Activated T-cell treated with anti-CD3 and anti-CD28 coated beads, Interleukin-2, amount 50 U/mL, for 4 hours (primary cell): ENCODE measurements at regions not wholly inside any gene's neighbourhood (a gene's known extent, or its start where the extent isn't known, plus 50 kb on each side); places are given as distances from the start of the nearest gene placed in this dataset.
"Not testable (repeated sequence)": the region's sequence is repeated elsewhere in the genome, so short reads cannot be mapped to it uniquely, and the experiment has no call there.

Source experiments
- ATAC-seq, 2 donors: fragments of 200-7000 bp; cut with Tn5 transposase; one replicate each; pipeline ENCODE4 v1.10.0; 2021
- DNase-seq: peaks from one replicate; pipeline ENCODE4 v3.0.0-alpha.2; 2020
- H3K27me3 Mint-ChIP-seq: one replicate; pipeline ENCODE4 v1.8.0; 2021; ENCODE audit warnings: low read depth, mixed read lengths
- H3K36me3 Mint-ChIP-seq: one replicate; pipeline ENCODE4 v1.8.0; 2022; ENCODE audit warnings: mixed read lengths; ENCODE audit not compliant: insufficient read depth
- H3K4me1 Mint-ChIP-seq: one replicate; pipeline ENCODE4 v1.8.0; 2021; ENCODE audit warnings: low read depth, mixed read lengths
- H3K4me3 Mint-ChIP-seq: one replicate; pipeline ENCODE4 v1.8.0; 2021; ENCODE audit warnings: mild to moderate bottlenecking, moderate library complexity, mixed read lengths
- H3K9me3 Mint-ChIP-seq: one replicate; pipeline ENCODE4 v1.8.0; 2021; ENCODE audit warnings: mixed read lengths

DNA sequence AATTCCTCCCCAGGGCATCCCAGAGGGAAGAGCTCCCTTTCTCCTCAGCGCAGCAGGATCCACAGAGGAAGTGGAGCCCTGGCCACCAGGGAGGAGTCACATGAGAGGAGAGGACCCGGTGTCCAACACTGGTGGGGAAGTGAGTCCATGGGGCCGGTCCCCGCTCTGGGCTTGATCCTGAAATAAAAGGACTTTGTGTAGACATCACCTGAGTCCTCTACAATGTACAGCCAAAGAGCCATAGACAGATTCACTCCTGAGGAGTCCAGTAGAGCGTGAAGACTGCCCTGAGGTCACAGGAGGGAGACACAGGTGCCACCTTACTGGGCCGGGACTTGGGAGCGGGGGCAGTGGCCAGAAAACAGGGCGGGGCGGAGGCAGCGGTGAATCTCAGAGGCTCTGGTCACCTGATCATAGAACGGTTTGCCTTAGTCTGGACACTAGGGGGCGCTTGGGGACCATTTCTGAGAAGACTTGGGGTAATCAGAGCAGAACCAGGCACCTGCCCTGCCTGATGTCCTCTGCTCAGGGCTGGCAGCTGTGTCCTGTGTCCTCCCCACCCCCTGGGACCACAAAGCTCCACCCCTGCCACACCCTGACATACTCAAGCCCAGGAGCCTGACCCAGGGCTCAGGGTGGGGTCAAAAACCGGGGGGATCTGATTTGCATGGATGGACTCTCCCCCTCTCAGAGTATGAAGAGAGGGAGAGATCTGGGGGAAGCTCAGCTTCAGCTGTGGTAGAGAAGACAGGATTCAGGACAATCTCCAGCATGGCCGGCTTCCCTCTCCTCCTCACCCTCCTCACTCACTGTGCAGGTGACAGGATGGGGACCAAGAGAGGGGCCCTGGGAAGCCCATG lies 112.7 kb downstream of the VPREB1 start:
- Mint-ChIP-seq H3K36me3 (peaks cover 2% of the 10 kb centered on the region), H3K4me3 (no peak overlapping the region), H3K9me3 (no peaks in the 10 kb centered on the region), H3K27me3 (peaks cover 55% of the 10 kb centered on the region), H3K4me1 (peaks cover 3% of the 10 kb centered on the region)
- DNase-seq (peak; percentile 61), ATAC-seq (peak; percentile 86 to 91)

DNA sequence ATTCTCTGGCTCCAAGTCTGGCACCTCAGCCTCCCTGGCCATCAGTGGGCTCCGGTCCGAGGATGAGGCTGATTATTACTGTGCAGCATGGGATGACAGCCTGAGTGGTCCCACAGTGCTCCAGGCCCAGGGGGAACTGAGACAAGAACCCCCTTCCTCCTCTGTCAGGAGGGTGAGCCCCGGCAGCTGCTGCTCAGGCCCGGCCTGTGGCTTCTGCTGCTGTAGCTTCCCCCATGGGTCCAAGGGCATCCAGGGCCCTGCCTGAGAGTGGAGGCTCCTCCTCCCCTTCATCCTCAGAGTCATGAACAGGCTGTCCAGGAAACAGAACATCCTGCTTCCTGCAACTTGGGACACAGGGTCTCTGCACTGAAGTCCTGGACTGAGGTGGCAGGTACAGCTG lies 113.6 kb downstream of the VPREB1 start:
- peaks cover 55% of the 10 kb centered on the region for H3K27me3 Mint-ChIP-seq
- no peaks in the 10 kb centered on the region for H3K9me3 Mint-ChIP-seq
- no peak for DNase-seq

DNA sequence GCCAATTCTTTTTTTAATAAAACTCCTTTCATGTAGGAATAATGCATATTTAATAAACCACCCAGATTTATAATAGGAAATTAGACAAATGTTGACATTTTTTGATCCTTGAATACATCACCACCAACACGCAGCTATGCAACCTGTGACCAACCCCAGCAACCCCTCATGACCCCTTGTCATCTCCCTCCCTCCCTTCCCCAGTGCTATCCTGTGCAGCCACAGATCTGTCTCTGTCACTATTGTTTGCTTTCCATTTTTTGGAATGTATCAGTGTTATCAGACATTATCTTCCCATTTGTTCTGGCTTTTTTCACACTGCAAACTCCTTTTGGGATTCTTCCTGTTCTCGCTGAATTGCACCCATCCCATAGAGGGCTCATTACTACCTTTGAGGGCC lies 114.1 kb downstream of the VPREB1 start:
- Mint-ChIP-seq H3K9me3 (no peaks in the 10 kb centered on the region), H3K27me3 (peaks cover 52% of the 10 kb centered on the region), H3K36me3 (no peaks in the 10 kb centered on the region), H3K4me1 (peaks cover 3% of the 10 kb centered on the region), H3K4me3 (no peak overlapping the region)
- no peak for DNase-seq
- no peak for ATAC-seq

More for the DNA sequence above, 113.6 kb downstream of the VPREB1 start:
- Mint-ChIP-seq H3K36me3 (peaks cover 2% of the 10 kb centered on the region), H3K4me1 (peaks cover 3% of the 10 kb centered on the region), H3K4me3 (no peak overlapping the region)
- ATAC-seq, result no peak

DNA sequence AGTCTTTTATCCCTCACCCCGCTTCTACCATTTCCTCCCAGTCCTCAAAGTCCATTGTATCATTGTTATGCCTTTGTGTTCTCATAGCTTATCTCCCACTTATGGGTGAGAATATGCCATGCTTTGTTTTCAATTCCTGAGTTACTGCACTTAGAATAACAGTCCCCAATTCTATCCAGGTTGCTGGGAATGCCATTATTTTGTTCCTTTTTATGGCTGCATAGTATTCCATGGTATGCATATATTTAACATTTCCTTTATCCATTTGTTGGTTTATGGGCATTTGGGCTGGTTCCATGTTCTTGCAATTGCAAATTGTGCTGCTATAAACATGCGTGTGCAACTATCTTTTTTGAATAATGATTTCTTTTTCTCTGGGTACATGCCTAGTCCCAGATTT lies 114.9 kb downstream of the VPREB1 start:
- Mint-ChIP-seq H3K27me3 (peaks cover 52% of the 10 kb centered on the region), H3K4me1 (peaks cover 3% of the 10 kb centered on the region), H3K36me3 (no peaks in the 10 kb centered on the region), H3K9me3 (no peaks in the 10 kb centered on the region), H3K4me3 (no peak overlapping the region)
- no peak for DNase-seq
- ATAC-seq, result no peak

DNA sequence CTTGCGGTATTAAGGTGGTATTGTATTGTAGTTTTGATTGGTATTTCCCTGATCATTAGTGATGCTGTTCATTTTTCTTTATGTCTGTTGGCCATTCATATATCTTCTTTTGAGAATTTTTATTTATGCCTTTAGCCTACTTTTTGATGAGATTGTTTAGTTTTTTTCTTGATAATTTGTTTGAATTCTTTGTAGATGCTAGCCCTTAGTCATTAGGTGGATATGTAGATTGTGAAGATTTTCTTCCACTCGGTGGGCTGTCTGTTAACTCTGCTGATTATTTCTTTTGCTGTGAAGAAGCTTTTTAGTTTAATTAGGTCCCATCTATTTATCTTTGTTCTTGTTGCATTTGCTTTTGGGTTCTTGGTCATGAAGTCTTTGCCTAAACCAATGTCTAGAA lies 115.4 kb downstream of the VPREB1 start:
- Mint-ChIP-seq H3K9me3 (no peaks in the 10 kb centered on the region), H3K4me3 (no peak overlapping the region), H3K36me3 (no peaks in the 10 kb centered on the region), H3K4me1 (peaks cover 3% of the 10 kb centered on the region), H3K27me3 (peaks cover 48% of the 10 kb centered on the region)
- DNase-seq (no peak), ATAC-seq (no peak)

DNA sequence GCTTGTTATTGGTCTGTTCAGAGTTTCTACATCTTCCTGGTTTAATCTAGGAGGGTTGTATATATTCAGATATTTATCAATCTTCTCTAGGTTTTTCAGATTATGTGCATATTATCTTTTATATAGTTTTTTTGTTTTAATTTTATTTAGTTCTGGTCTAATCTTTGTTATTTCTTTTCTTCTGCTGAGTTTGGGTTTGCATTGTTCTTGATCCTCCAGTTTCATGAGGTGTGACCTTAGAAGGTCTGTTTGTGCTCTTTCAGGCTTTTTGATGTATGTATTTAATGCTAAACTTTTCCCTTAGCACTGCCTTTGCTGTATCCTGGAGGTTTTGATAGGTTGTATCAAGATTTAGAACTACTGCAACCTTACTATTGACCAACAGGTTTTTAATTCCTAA lies 117.7 kb downstream of the VPREB1 start:
- ATAC-seq (no peak), DNase-seq (no peak)
- peaks cover 1% of the 10 kb centered on the region for H3K4me1 Mint-ChIP-seq
- H3K4me3 Mint-ChIP-seq, result no peak overlapping the region
- H3K9me3 Mint-ChIP-seq, result no peaks in the 10 kb centered on the region
- H3K27me3 Mint-ChIP-seq, result peaks cover 44% of the 10 kb centered on the region
- H3K36me3 Mint-ChIP-seq, result no peaks in the 10 kb centered on the region

DNA sequence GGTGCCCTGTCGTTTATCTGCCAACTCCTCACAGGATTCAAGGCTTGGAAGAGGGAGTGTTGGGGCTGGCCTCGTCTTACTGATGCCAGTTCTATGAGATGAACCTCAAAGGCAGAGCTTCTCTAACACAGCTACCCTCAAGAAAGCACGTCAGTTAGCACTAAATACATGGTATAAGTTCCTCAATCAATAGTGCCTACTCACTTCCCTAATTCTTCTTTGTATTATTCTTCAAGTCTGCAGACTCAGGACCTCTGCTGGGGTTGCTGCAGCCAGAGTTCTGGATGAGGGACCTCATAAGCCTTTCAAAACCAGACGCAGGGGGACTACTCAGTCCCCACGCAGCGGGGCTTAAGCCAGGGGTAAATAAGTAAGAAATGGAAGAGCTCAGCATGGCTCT lies 118.3 kb downstream of the VPREB1 start:
- peaks cover 45% of the 10 kb centered on the region for H3K27me3 Mint-ChIP-seq
- no peaks in the 10 kb centered on the region for H3K9me3 Mint-ChIP-seq
- ATAC-seq, result no peak
- DNase-seq, result no peak
- H3K36me3 Mint-ChIP-seq, result no peaks in the 10 kb centered on the region
- no peak overlapping the region for H3K4me3 Mint-ChIP-seq
- H3K4me1 Mint-ChIP-seq, result no peaks in the 10 kb centered on the region

DNA sequence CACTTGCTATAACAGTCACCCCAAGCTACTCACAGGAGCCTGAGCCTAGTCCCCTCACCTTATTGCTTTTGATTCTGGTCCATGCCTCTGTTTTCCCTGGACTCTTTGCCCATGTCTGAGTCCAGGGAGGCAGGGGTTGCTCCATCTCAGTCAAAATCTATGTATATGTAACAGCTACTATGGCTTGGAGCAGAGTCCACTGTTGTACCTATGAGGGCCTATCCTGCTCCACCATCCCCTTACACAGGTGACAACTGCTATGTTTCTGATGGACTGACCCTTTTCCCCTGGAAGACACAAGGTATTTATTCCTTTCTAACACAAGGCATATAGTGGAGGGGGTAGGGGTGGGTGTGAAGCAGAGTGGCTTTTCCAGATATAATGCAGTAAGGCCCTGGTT lies 119.6 kb downstream of the VPREB1 start:
- Mint-ChIP-seq H3K4me3 (no peak overlapping the region), H3K9me3 (no peaks in the 10 kb centered on the region), H3K4me1 (no peaks in the 10 kb centered on the region), H3K36me3 (no peaks in the 10 kb centered on the region), H3K27me3 (peaks cover 43% of the 10 kb centered on the region)
- DNase-seq (no peak), ATAC-seq (no peak)

DNA sequence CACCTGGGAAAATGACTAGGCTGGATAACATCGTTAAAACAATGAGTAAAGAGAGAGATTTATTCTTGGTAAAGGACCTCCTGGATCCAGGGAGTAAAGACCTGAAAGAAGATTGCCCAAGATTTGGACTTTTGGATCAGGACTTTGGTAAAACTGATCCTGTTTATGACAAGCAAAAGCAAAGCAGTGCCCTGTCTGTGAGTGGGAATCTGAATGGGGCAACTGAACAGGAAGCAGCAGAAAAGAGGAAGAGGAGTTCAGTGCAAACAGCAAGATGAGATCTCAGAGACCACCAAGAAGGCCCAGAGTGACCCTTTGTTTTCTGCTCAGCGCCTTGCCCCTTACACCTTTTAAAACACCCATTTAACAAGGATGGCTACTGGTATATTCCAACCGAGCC lies 122.0 kb downstream of the VPREB1 start:
- Mint-ChIP-seq H3K4me1 (peaks cover 2% of the 10 kb centered on the region), H3K27me3 (peaks cover 33% of the 10 kb centered on the region)

DNA sequence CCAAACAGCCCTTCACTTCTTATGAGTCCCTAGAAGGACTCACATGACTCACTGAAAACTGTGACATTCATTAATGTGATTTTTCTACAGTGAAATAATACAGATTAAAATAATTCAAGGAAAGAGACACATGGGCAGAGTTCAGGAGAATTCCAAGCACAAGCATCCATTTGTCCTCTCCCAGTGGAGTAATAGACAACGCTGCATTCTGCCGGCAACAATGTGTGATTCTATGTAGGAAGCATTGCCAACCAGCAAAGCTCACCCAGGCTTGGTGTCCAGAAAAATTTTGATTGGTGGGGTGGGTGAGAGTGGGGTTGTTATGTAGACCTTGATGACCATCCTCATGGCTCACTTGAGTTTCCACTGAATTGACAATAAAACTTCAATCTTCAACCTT lies 123.9 kb downstream of the VPREB1 start:
- no peak for ATAC-seq

More for the DNA sequence above, 122.0 kb downstream of the VPREB1 start:
- Mint-ChIP-seq H3K4me3 (no peak overlapping the region), H3K36me3 (no peaks in the 10 kb centered on the region), H3K9me3 (no peaks in the 10 kb centered on the region)
- no peak for ATAC-seq
- no peak for DNase-seq

DNA sequence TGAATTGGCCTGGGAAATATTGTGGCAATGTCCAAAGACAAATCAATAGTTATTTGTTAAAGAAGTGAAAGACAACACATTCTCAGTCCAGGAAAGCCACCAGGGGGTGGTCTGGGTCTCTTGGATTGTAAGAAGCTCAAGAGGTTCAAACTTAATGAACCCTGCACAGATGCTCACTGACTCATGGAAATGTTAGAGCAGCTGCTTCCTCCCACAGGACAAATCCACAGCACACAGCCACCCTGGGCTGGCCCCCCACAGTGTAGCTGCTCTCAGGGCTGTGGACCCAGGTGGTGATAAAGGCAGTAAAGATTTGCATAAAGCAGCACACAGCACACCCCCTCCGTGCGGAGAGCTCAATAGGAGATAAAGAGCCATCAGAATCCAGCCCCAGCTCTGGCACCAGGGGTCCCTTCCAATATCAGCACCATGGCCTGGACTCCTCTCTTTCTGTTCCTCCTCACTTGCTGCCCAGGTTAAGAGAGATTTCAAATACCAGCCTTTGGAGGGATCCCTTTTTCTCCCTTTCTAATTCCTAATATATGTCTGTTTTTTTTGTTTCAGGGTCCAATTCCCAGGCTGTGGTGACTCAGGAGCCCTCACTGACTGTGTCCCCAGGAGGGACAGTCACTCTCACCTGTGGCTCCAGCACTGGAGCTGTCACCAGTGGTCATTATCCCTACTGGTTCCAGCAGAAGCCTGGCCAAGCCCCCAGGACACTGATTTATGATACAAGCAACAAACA lies 124.8 kb downstream of the VPREB1 start:
- ATAC-seq, H3K9me3 Mint-ChIP-seq, H3K4me1 Mint-ChIP-seq, H3K36me3 Mint-ChIP-seq, H3K4me3 Mint-ChIP-seq, DNase-seq: not testable (repeated sequence)
- H3K27me3 Mint-ChIP-seq, result peaks cover 28% of the 10 kb centered on the region

More for the DNA sequence above, 123.9 kb downstream of the VPREB1 start:
- peaks cover 2% of the 10 kb centered on the region for H3K4me1 Mint-ChIP-seq
- no peak for DNase-seq
- no peaks in the 10 kb centered on the region for H3K36me3 Mint-ChIP-seq
- H3K4me3 Mint-ChIP-seq, result no peak overlapping the region
- peaks cover 29% of the 10 kb centered on the region for H3K27me3 Mint-ChIP-seq
- no peaks in the 10 kb centered on the region for H3K9me3 Mint-ChIP-seq

DNA sequence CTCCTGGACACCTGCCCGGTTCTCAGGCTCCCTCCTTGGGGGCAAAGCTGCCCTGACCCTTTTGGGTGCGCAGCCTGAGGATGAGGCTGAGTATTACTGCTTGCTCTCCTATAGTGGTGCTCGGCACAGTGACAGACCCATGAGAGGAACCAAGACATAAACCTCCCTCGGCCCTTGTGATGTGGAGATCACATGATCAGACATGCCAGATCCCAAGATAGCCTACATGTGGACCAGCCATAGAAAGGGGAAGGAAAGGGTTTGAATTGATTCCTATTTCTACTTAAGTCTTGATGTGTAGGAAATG lies 125.3 kb downstream of the VPREB1 start:
- peaks cover 2% of the 10 kb centered on the region for H3K4me1 Mint-ChIP-seq
- ATAC-seq (no peak), DNase-seq (no peak)
- peaks cover 26% of the 10 kb centered on the region for H3K27me3 Mint-ChIP-seq
- no peak overlapping the region for H3K4me3 Mint-ChIP-seq
- H3K9me3 Mint-ChIP-seq, result no peaks in the 10 kb centered on the region
- H3K36me3 Mint-ChIP-seq, result no peaks in the 10 kb centered on the region

DNA sequence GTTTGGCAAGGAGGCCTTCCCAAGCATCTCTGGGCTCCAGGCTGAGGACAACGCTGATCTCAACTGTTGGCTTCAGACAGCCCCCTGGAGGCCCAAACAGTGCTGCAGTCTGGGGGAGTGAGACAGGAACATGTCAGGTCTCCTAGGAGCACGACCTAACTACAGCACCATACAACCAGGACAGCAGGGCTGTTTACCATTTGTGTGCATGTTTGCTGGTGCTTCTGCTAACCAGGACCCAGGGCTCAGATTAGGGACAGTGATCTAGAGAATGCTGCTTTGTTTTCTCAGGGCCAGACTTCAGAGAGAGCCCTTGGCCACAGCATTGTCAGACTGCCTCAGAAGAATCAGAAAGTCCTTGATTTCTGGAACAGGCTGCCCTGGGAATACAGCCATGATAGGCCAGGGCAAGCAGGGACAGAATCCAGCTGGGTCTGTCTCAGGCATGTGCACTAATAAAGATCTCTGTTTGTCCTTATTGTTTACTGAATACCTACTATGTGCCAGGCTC lies 126.5 kb downstream of the VPREB1 start:
- H3K36me3 Mint-ChIP-seq, result no peaks in the 10 kb centered on the region
- H3K27me3 Mint-ChIP-seq, result peaks cover 29% of the 10 kb centered on the region
- DNase-seq (no peak), ATAC-seq (no peak)
- H3K4me1 Mint-ChIP-seq, result peaks cover 2% of the 10 kb centered on the region
- H3K9me3 Mint-ChIP-seq, result no peaks in the 10 kb centered on the region
- H3K4me3 Mint-ChIP-seq, result no peak overlapping the region

DNA sequence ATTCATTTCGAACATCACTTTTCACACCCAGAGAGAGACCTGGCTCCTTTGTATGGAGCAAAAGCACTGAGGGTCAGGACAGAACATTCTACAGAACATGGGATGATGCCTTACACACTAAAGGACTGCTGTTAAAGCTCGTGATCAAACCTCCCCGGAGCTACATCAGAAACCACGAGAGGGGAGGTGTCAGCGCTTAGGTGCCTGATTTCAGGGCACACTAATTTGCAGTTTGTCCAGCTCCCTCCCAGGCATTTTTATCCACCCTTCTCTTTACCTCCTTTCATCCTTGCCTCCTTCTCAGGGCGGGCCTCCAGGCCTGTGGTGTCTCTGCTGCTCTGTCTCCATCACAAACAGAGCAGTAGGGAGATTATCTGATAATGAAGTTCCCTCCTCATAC lies 127.5 kb downstream of the VPREB1 start:
- Mint-ChIP-seq H3K4me3 (no peak overlapping the region), H3K27me3 (peaks cover 33% of the 10 kb centered on the region), H3K36me3 (no peaks in the 10 kb centered on the region), H3K4me1 (peaks cover 2% of the 10 kb centered on the region), H3K9me3 (no peaks in the 10 kb centered on the region)
- ATAC-seq, result no peak
- no peak for DNase-seq

DNA sequence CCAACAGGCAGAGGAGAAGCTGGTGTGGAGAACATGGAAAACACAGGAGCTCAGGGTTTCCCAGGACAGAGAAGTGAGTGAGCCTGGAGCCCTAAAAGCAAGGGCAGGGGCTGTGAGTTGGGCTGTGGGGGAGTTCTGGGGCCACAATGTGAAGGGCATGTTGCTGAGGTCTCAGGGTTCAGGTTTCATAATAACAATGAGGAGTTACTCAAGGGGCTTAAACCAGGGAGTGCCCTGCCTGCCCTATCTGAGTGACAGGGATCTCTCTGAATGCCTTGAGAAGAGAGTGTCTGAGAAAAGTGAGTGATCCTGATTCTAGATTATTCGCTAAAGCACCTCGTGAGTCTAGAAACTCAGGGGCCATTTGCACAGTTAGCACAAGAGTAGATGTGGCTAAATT lies 129.6 kb downstream of the VPREB1 start:
- Mint-ChIP-seq H3K4me3 (no peak overlapping the region), H3K9me3 (no peaks in the 10 kb centered on the region), H3K4me1 (peaks cover 2% of the 10 kb centered on the region), H3K36me3 (no peaks in the 10 kb centered on the region), H3K27me3 (peaks cover 32% of the 10 kb centered on the region)
- ATAC-seq (no peak), DNase-seq (no peak)
